ENCODE measurements at regions not wholly inside any gene's neighbourhood (a gene's known extent, or its start where the extent isn't known, plus 50 kb on each side); places are given as distances from the start of the nearest gene placed in this dataset.

DNA sequence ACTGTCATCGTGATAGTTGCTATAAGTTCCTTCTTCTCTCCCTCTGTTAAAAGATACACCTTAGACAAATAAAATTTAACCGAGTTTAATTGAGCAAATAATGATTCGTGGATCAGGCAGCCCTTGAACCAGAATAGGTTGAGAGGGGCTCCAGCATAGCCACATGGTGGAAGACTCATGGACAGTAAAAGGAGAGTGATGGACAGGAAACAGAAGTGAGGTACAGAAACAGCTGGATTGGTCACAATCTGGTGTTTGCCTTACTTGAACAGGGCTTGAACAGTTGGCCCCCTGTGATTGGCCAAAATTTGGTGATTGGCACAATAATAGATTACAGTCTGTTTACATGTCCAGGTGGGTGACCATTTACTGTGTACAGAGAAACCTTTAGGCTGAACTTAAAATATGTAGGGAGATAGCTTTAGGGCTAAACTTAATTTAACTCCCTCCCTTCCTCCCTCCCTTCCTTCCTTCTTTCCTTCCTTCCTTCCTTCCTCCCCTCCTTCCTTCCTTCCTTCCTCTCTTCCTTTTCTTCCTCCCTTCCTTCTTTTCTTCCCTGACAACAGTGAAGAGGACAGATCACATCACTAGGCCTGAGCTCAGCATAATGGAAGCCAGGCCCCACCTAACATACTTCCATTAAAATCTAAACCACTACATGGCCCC, 531.8 kb upstream of the JARID2 start:
- no peak for TF ChIP-seq POLR2A (IDR thresholded peaks at IDR 0.05)
- TF ChIP-seq, protein P1, sequence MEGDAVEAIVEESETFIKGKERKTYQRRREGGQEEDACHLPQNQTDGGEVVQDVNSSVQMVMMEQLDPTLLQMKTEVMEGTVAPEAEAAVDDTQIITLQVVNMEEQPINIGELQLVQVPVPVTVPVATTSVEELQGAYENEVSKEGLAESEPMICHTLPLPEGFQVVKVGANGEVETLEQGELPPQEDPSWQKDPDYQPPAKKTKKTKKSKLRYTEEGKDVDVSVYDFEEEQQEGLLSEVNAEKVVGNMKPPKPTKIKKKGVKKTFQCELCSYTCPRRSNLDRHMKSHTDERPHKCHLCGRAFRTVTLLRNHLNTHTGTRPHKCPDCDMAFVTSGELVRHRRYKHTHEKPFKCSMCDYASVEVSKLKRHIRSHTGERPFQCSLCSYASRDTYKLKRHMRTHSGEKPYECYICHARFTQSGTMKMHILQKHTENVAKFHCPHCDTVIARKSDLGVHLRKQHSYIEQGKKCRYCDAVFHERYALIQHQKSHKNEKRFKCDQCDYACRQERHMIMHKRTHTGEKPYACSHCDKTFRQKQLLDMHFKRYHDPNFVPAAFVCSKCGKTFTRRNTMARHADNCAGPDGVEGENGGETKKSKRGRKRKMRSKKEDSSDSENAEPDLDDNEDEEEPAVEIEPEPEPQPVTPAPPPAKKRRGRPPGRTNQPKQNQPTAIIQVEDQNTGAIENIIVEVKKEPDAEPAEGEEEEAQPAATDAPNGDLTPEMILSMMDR (IDR thresholded peaks at IDR 0.05): no peak
